HG02938 (cell line): ENCODE measurements at regions not wholly inside any gene's neighbourhood (a gene's known extent, or its start where the extent isn't known, plus 50 kb on each side); places are given as distances from the start of the nearest gene placed in this dataset.
"Not testable (repeated sequence)": the region's sequence is repeated elsewhere in the genome, so short reads cannot be mapped to it uniquely, and the experiment has no call there.

Source experiments
- ATAC-seq: cut with Tn5 transposase; IDR thresholded peaks from one replicate; pipeline ENCODE4 v1.9.1; 2021; ENCODE audit warnings: mild to moderate bottlenecking, moderate library complexity; ENCODE audit not compliant: unreplicated experiment

GRCh38 chr12:14207905-14208551 lies 157.5 kb upstream of the ATF7IP start:
- no peak for ATAC-seq

GRCh38 chr12:14211947-14212387 lies 153.5 kb upstream of the ATF7IP start:
- no peak for ATAC-seq

- ATAC-seq: no peak
Observed at GRCh38 chr12:14213542-14213941, 151.9 kb upstream of the ATF7IP start.

- ATAC-seq: no peak
Observed at GRCh38 chr12:14214495-14214894, 151.0 kb upstream of the ATF7IP start.

- not testable (repeated sequence) for ATAC-seq
Observed at GRCh38 chr12:14215949-14216348, 149.5 kb upstream of the ATF7IP start.

GRCh38 chr12:14216405-14217294 lies 148.8 kb upstream of the ATF7IP start:
- ATAC-seq: no peak

GRCh38 chr12:14219156-14219555 lies 146.3 kb upstream of the ATF7IP start:
- ATAC-seq: no peak

GRCh38 chr12:14219670-14220069 lies 145.8 kb upstream of the ATF7IP start:
- not testable (repeated sequence) for ATAC-seq

- no peak for ATAC-seq
Observed at GRCh38 chr12:14225064-14225463, 140.4 kb upstream of the ATF7IP start.

- ATAC-seq: not testable (repeated sequence)
Observed at GRCh38 chr12:14235176-14235575, 130.3 kb upstream of the ATF7IP start.

- not testable (repeated sequence) for ATAC-seq
Observed at GRCh38 chr12:14236641-14237040, 128.8 kb upstream of the ATF7IP start.

- ATAC-seq: no peak
Observed at GRCh38 chr12:14238221-14238792, 127.2 kb upstream of the ATF7IP start.

GRCh38 chr12:14239350-14239934 lies 126.0 kb upstream of the ATF7IP start:
- peak; percentile 69 for ATAC-seq

- ATAC-seq: peak; percentile 48
Observed at GRCh38 chr12:14239935-14240872, 125.3 kb upstream of the ATF7IP start.

- no peak for ATAC-seq
Observed at GRCh38 chr12:14240873-14241220, 124.6 kb upstream of the ATF7IP start.

- not testable (repeated sequence) for ATAC-seq
Observed at GRCh38 chr12:14242825-14243224, 122.7 kb upstream of the ATF7IP start.

- no peak for ATAC-seq
Observed at GRCh38 chr12:14243941-14244340, 121.5 kb upstream of the ATF7IP start.

- no peak for ATAC-seq
Observed at GRCh38 chr12:14244876-14245669, 120.4 kb upstream of the ATF7IP start.

GRCh38 chr12:14247166-14247565 lies 118.3 kb upstream of the ATF7IP start:
- no peak for ATAC-seq

- ATAC-seq: no peak
Observed at GRCh38 chr12:14249368-14249767, 116.1 kb upstream of the ATF7IP start.
